Caki2 (cell line): ENCODE measurements at regions not wholly inside any gene's neighbourhood (a gene's known extent, or its start where the extent isn't known, plus 50 kb on each side); places are given as distances from the start of the nearest gene placed in this dataset.
"Not testable (repeated sequence)": the region's sequence is repeated elsewhere in the genome, so short reads cannot be mapped to it uniquely, and the experiment has no call there.

Experiments used
- DNase-seq: peaks from one replicate; pipeline ENCODE4 v3.0.0-alpha.2; 2015; ENCODE audit warnings: low read depth
- in situ Hi-C: cut with HindIII; loops from 2 replicates; pipeline ENCODE4 v1.10.0; 2016; ENCODE audit warnings: low sequenced_read_pairs, low pct_unique_long_range_greater_than_20kb, mixed read lengths

DNA sequence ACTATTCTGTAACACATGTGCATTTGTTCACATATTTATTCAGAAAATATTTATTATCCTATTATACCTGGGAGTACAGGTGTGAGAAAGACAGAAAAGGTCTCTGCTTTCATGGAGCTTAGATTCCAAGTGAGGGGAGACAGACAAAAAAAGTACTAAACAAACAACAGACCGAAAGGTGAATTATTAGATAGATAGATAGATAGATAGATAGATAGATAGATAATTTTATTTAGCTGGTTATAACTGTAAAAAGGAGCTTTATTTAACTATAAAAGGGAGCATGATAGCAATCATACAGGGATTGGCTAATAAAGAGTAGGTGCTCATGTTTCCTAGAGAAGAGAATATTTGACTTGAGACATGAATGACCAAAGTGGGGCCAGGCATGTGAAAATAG, 119.4 kb downstream of the TNFSF18 start:
- no peak for DNase-seq
- in situ Hi-C loops, result no loop called here

DNA sequence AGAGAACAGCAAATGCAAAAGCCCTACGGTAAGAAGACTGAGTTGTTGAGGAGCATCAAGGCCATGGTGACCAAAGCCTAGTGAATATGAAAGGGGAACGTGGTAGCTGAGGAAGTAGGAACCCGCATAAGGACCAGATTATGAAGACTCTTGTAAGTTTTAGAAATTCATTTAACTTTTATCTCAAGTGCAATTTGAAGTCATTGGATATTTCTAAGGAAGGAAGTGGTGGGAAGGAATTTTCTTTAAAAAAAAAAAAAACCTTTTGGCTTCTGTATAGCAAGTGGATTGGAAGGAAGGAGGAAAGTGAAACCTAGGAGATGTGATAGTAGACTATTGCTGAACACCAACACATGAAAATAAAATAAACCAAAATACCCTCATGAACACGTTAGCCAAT, 119.0 kb downstream of the TNFSF18 start:
- in situ Hi-C loops, result no loop called here
- DNase-seq, result no peak

DNA sequence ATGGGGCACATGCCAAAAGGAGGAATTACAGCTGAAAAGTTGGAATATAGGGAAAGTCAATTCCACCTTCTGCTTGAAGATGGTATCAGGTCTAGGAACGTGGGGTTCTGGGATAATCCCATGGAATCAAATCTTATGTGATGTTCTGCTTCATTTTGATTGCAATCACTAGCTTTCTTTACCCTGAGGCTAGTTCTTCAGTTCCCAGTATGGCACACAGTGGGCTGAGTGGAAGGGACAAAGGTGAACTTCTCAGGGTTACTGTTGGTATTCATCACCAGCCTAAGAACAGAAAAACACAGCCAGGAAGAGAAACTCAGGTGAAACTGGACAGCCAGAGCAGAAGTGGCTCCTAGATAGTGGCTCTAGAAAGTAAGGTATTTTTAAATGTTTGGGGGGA, 117.8 kb downstream of the TNFSF18 start:
- peak; percentile 36 for DNase-seq
- in situ Hi-C loops, result no loop called here

DNA sequence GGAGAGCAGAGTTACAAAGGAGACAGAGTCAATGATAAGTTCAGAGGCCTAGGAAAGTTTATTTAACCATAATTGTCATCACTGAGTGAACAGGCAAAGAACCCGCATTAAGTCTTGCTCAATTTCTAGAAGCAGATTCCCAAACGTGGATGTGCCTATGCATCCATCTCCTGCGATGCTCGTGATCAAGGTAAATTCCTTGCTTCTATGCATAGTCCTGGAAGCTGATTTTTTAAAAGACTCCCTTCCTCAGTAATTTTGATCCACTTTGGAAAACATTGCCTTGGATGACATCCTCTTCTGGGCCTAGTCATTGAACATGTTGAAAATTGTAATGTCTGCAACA, 116.4 kb downstream of the TNFSF18 start:
- in situ Hi-C loops, result no loop called here
- DNase-seq, result no peak

- in situ Hi-C loops, result no loop called here
- no peak for DNase-seq
Measured at GRCh38 chr1:172935062-172935592, 115.6 kb downstream of the TNFSF18 start.

DNA sequence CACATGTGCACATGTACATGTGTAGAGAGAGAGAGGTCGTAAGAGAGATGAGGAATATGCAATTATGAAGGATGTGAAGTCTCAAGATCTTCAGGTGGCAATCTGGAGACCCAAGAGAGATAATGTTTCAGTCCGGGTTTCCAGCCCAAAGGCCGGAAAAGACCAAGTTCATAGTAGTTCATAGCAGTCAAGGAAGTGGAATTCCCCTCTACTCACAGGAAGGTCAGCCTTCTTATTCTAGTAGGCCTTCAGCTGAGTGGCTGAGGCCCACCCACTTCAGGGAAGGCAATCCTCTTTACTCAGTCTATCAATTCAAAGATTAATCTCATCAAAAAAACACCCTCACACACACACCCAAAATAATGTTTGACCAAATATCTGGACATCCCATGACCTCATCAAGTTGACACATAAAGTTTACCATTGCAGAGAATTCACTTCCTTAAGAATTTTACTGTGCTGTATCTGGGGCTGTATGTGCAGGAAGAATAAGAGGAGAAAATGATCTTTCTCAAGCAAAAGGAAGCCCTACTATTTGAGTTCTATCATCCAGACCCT, 114.6 kb downstream of the TNFSF18 start:
- DNase-seq, result no peak
- in situ Hi-C loops, result no loop called here

DNA sequence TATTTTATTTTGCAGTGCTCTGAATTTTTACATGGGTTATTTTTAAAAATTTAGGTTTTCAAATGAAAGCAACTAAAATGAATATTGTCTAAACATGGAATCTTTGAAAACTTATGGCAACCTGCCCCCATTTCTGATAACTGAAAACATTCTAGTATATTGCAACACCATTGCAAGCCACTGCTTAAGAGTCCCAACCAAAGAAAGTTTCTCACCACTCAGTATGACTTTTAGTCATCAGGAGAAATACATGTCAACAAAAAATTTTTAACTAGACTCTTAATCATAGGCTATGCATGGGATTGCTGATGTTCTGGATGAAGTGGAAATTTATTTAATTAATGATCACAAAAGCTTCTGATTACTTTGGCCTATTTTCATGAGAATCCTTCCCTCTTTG, 112.1 kb downstream of the TNFSF18 start:
- in situ Hi-C loops, result no loop called here
- DNase-seq, result no peak

GRCh38 chr1:172939475-172939874, 111.3 kb downstream of the TNFSF18 start:
- DNase-seq, result no peak
- in situ Hi-C loops, result no loop called here

DNA sequence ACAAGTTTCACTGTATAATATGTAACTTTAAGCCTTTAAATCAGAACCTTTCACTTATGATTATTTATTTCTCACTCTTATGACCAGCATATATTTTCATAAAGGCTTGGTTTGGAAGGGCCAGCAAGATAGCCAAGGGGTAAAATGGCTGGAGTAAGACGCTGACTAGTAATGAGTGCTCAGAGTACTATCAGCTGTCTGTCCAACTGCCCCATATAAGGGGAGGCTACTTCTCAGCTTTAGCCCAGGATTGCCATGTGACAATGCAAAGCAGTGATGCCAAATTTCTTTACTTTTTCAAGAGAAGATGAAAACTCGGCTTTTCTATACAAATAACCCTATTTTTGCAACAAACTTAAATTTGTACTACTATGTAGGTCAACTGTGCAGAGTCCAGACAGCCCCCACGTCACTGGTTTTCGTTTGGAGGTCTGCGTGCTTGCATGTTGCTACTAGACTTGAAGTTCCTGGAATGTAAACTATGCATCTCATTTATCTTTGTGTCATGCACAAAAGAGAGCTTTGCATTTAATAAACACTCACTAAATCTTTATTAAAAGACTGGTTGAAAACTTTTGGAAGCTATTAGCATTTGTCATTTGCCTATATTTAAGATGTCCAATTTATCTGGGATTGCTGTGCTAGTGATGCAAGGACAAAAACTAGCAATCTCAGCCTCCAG, 110.4 kb downstream of the TNFSF18 start:
- in situ Hi-C loops, result no loop called here

GRCh38 chr1:172941471-172941870, 109.3 kb downstream of the TNFSF18 start:
- no peak for DNase-seq
- in situ Hi-C loops, result no loop called here

More for the DNA sequence above, 110.4 kb downstream of the TNFSF18 start:
- no peak for DNase-seq

- in situ Hi-C loops, result no loop called here
- DNase-seq, result no peak
Measured at GRCh38 chr1:172941945-172942344, 108.8 kb downstream of the TNFSF18 start.

GRCh38 chr1:172943138-172943537, 107.6 kb downstream of the TNFSF18 start:
- DNase-seq, in situ Hi-C loops: not testable (repeated sequence)

GRCh38 chr1:172944931-172945330, 105.8 kb downstream of the TNFSF18 start:
- in situ Hi-C loops, result no loop called here
- no peak for DNase-seq

DNA sequence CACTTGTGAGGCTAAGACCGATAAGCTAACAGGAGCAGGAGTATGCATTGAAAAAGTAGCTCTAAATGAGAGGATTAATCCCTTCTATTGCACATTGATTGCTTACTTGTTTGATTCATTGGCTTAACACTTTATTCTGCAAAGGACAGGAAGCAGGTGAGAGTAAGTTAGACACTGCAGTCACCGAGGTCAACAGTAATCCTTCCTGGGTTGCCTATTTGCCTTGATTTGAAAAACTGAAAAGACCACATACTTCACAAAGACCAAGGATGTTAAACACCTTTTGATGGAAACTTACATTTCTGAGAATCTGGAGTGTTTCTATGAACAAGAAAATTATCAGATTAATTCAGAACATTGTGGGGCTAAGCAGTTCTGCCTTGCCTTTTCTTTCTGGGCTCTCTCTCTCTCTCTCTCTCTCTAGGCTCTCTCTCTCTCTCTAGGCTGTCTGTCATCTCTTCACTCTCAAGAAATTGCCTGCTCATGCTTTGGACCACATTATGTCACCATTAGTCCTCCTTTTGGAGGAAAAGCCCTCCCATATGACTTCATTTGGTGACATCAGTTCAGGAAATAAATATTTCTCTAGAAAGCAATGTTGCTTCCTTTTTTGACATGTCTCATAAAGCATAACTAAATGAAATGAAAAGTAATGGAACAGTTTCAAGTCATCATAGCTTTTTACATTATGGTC, 103.8 kb downstream of the TNFSF18 start:
- in situ Hi-C loops, result no loop called here
- DNase-seq, result no peak

- DNase-seq, result no peak
- in situ Hi-C loops, result no loop called here
Measured at GRCh38 chr1:172948457-172948856, 102.3 kb downstream of the TNFSF18 start.

- no peak for DNase-seq
- in situ Hi-C loops, result no loop called here
Measured at GRCh38 chr1:172949096-172949495, 101.6 kb downstream of the TNFSF18 start.

DNA sequence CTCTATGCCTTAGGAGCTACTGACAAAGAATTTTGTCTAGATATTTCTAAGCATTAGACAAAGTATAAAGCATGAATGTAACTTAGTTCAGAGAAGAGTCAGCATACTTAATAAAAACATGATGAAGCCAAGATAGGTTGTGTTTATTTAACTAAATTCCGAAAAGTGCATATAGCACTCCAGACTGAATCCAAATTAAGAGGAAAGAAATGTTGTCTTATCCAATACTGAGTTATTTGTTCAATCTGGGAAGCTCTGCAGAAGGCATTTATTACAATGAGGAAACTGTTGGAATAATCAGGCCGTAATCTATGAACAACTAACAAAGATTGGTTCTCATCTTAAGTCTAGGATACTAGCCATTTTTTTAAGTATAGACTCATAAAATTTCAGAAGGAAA, 100.2 kb downstream of the TNFSF18 start:
- DNase-seq, result no peak
- in situ Hi-C loops, result no loop called here

- no peak for DNase-seq
- in situ Hi-C loops, result no loop called here
Measured at GRCh38 chr1:172951730-172952365, 98.9 kb downstream of the TNFSF18 start.

DNA sequence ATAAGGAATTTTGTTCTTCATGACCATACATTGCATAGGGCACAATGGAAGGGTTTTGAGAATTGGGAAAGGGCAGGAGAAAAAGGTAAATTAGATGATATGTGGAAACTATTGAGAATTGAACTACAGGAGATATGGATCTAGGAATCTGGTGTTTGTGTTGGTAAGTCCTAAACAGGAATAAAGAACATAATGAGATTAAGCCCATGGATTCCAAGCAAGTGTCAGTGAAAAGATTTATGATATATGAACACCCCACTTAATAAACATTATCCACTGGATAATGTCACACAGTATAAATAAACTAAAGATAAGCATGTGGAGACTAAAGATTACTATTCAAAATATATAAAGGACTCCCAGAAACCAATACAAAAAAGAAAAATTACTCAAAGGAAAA, 98.2 kb downstream of the TNFSF18 start:
- in situ Hi-C loops, result no loop called here
- DNase-seq, result no peak
